ENCODE measurements at regions not wholly inside any gene's neighbourhood (a gene's known extent, or its start where the extent isn't known, plus 50 kb on each side); places are given as distances from the start of the nearest gene placed in this dataset.

- TF ChIP-seq, protein P1, sequence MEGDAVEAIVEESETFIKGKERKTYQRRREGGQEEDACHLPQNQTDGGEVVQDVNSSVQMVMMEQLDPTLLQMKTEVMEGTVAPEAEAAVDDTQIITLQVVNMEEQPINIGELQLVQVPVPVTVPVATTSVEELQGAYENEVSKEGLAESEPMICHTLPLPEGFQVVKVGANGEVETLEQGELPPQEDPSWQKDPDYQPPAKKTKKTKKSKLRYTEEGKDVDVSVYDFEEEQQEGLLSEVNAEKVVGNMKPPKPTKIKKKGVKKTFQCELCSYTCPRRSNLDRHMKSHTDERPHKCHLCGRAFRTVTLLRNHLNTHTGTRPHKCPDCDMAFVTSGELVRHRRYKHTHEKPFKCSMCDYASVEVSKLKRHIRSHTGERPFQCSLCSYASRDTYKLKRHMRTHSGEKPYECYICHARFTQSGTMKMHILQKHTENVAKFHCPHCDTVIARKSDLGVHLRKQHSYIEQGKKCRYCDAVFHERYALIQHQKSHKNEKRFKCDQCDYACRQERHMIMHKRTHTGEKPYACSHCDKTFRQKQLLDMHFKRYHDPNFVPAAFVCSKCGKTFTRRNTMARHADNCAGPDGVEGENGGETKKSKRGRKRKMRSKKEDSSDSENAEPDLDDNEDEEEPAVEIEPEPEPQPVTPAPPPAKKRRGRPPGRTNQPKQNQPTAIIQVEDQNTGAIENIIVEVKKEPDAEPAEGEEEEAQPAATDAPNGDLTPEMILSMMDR (IDR thresholded peaks at IDR 0.05; ENCODE audit: low read depth, low read length): peak; percentile 80
- DNase-seq: peak; percentile 34
- no peaks in the 10 kb centered on the region for H3K9me3 ChIP-seq (ENCODE audit: severe bottlenecking)
- H3K27me3 ChIP-seq (ENCODE audit: insufficient read depth, low read depth, severe bottlenecking): peaks cover 75% of the 10 kb centered on the region
- H3K27ac ChIP-seq: no peak overlapping the region
- no peak overlapping the region for H3K4me3 ChIP-seq (ENCODE audit: low read depth, low read length)
- no peaks in the 10 kb centered on the region for H3K36me3 ChIP-seq
Measured at GRCh38 chr14:36069535-36069900, 107.0 kb downstream of the PTCSC3 start.

- DNase-seq: no peak
- no peak overlapping the region for H3K27ac ChIP-seq
- H3K36me3 ChIP-seq: no peaks in the 10 kb centered on the region
- no peak overlapping the region for H3K4me3 ChIP-seq (ENCODE audit: low read depth, low read length)
- peaks cover 72% of the 10 kb centered on the region for H3K27me3 ChIP-seq (ENCODE audit: insufficient read depth, low read depth, severe bottlenecking)
- TF ChIP-seq, protein P1 (IDR thresholded peaks at IDR 0.05; ENCODE audit: low read depth, low read length): no peak
- H3K9me3 ChIP-seq (ENCODE audit: severe bottlenecking): no peaks in the 10 kb centered on the region
Measured at GRCh38 chr14:36068777-36069534, 107.6 kb downstream of the PTCSC3 start.

DNA sequence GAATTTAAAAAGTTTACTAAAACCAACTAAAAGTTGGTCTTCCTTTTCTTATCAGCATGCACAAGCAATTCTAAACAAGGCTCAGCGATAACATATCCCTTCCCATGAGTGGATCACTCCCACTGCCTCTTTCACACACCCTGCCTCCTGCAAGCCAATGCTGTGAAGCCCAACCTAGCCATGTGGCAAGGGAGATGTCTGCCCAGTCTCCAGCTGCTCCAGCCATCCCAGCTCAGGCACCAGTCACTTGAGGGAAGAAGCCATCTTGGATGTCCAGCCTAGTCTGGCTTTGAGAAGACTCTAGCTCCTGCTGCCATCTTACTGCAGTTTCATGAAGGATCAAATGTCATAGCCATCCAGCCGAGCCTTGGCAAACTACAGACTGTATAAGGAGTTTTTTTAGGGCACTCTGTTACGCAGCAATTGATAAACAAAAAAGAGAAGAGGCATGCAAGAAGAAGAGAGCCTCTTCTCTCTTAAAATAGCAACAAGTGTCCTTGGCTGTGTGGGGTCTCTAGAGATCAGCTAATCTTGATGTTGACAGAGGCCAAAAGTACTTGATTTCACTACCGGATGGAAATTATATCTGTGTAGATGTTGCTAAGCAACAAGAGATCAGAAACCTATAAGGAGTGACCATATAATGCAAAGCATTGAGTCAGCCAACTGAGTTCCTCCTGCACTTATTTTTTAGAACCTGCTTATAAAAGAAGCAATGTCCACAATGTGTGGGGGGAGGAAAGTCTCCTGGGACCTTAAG, 108.9 kb downstream of the PTCSC3 start:
- H3K27me3 ChIP-seq (ENCODE audit: insufficient read depth, low read depth, severe bottlenecking): peaks cover 66% of the 10 kb centered on the region
- H3K36me3 ChIP-seq: no peaks in the 10 kb centered on the region
- no peak overlapping the region for H3K4me3 ChIP-seq (ENCODE audit: low read depth, low read length)
- no peak overlapping the region for H3K27ac ChIP-seq
- H3K9me3 ChIP-seq (ENCODE audit: severe bottlenecking): no peaks in the 10 kb centered on the region
- TF ChIP-seq, protein P1 (IDR thresholded peaks at IDR 0.05; ENCODE audit: low read depth, low read length): no peak
- no peak for DNase-seq

GRCh38 chr14:36066636-36067035, 109.9 kb downstream of the PTCSC3 start:
- Histone ChIP-seq H3K27ac (no peak overlapping the region), H3K9me3 (ENCODE audit: severe bottlenecking) (no peaks in the 10 kb centered on the region), H3K4me3 (ENCODE audit: low read depth, low read length) (no peak overlapping the region), H3K27me3 (ENCODE audit: insufficient read depth, low read depth, severe bottlenecking) (peaks cover 56% of the 10 kb centered on the region), H3K36me3 (no peaks in the 10 kb centered on the region)
- no peak for DNase-seq
- TF ChIP-seq, protein P1 (IDR thresholded peaks at IDR 0.05; ENCODE audit: low read depth, low read length): no peak

- H3K36me3 ChIP-seq: no peaks in the 10 kb centered on the region
Measured at GRCh38 chr14:36065831-36066230, 110.7 kb downstream of the PTCSC3 start.

More at GRCh38 chr14:36065831-36066230, 110.7 kb downstream of the PTCSC3 start:
- H3K27me3 ChIP-seq (ENCODE audit: insufficient read depth, low read depth, severe bottlenecking): peaks cover 56% of the 10 kb centered on the region
- no peaks in the 10 kb centered on the region for H3K9me3 ChIP-seq (ENCODE audit: severe bottlenecking)
- no peak for DNase-seq
- H3K4me3 ChIP-seq (ENCODE audit: low read depth, low read length): no peak overlapping the region
- TF ChIP-seq, protein P1 (IDR thresholded peaks at IDR 0.05; ENCODE audit: low read depth, low read length): no peak
- no peak overlapping the region for H3K27ac ChIP-seq
